Activated CD4-positive, alpha-beta T cell treated with anti-CD3 and anti-CD28 coated beads, Interleukin-2, amount 10 ng/mL, durations not matched to agents 24 days and 14 days (primary cell): ENCODE measurements at regions not wholly inside any gene's neighbourhood (a gene's known extent, or its start where the extent isn't known, plus 50 kb on each side); places are given as distances from the start of the nearest gene placed in this dataset.
"Not testable (repeated sequence)": the region's sequence is repeated elsewhere in the genome, so short reads cannot be mapped to it uniquely, and the experiment has no call there.

Experiments
- DNase-seq: peaks from one replicate; pipeline ENCODE4 v3.0.0; 2022
- H3K27ac Mint-ChIP-seq: one replicate; pipeline ENCODE4 v1.8.0; 2022; ENCODE audit warnings: mild to moderate bottlenecking, mixed read lengths
- H3K27me3 Mint-ChIP-seq: one replicate; pipeline ENCODE4 v1.8.0; 2022; ENCODE audit warnings: mixed read lengths
- H3K36me3 Mint-ChIP-seq: one replicate; pipeline ENCODE4 v1.8.0; 2022; ENCODE audit warnings: low read depth, mild to moderate bottlenecking, mixed read lengths
- H3K4me1 Mint-ChIP-seq: one replicate; pipeline ENCODE4 v1.8.0; 2021; ENCODE audit warnings: mixed read lengths
- H3K4me3 Mint-ChIP-seq: one replicate; pipeline ENCODE4 v1.8.0; 2022; ENCODE audit warnings: mild to moderate bottlenecking, moderate library complexity, mixed read lengths
- H3K9me3 Mint-ChIP-seq: one replicate; pipeline ENCODE4 v1.8.0; 2021; ENCODE audit warnings: mixed read lengths
- intact Hi-C: fragments of 100-400 bp; cut with micrococcal nuclease; formaldehyde crosslinking; loops from one replicate; pipeline ENCODE4 v1.15.1; 2023

GRCh38 chr4:85152480-85152879 lies 186.0 kb upstream of the WDFY3 start:
- H3K4me3 Mint-ChIP-seq = no peak overlapping the region
- H3K27me3 Mint-ChIP-seq = peaks cover 4% of the 10 kb centered on the region
- intact Hi-C loops = no loop called here
- H3K27ac Mint-ChIP-seq = no peak overlapping the region
- no peaks in the 10 kb centered on the region for H3K4me1 Mint-ChIP-seq
- H3K9me3 Mint-ChIP-seq = no peaks in the 10 kb centered on the region
- DNase-seq = no peak
- no peaks in the 10 kb centered on the region for H3K36me3 Mint-ChIP-seq

- Mint-ChIP-seq H3K4me3 (no peak overlapping the region), H3K27ac (no peak overlapping the region), H3K4me1 (no peaks in the 10 kb centered on the region), H3K27me3 (peaks cover 2% of the 10 kb centered on the region), H3K36me3 (no peaks in the 10 kb centered on the region), H3K9me3 (no peaks in the 10 kb centered on the region)
- intact Hi-C loops = no loop called here
- no peak for DNase-seq
Observed at GRCh38 chr4:85153221-85153620, 186.7 kb upstream of the WDFY3 start.

GRCh38 chr4:85154591-85154990 lies 188.1 kb upstream of the WDFY3 start:
- Mint-ChIP-seq H3K27me3 (no peaks in the 10 kb centered on the region), H3K4me3 (no peak overlapping the region), H3K36me3 (no peaks in the 10 kb centered on the region), H3K27ac (no peak overlapping the region), H3K4me1 (no peaks in the 10 kb centered on the region), H3K9me3 (no peaks in the 10 kb centered on the region)
- no peak for DNase-seq
- intact Hi-C loops = no loop called here

GRCh38 chr4:85165808-85166207 lies 199.3 kb upstream of the WDFY3 start:
- H3K36me3 Mint-ChIP-seq = no peaks in the 10 kb centered on the region
- intact Hi-C loops = no loop called here
- DNase-seq = no peak
- H3K9me3 Mint-ChIP-seq = no peaks in the 10 kb centered on the region
- H3K4me1 Mint-ChIP-seq = no peaks in the 10 kb centered on the region
- no peaks in the 10 kb centered on the region for H3K27me3 Mint-ChIP-seq
- no peak overlapping the region for H3K4me3 Mint-ChIP-seq
- H3K27ac Mint-ChIP-seq = no peak overlapping the region

- Mint-ChIP-seq H3K9me3 (no peaks in the 10 kb centered on the region), H3K27ac (no peak overlapping the region), H3K4me1 (no peaks in the 10 kb centered on the region), H3K27me3 (no peaks in the 10 kb centered on the region), H3K36me3 (no peaks in the 10 kb centered on the region), H3K4me3 (no peak overlapping the region)
- intact Hi-C loops = no loop called here
- no peak for DNase-seq
Observed at GRCh38 chr4:85166318-85166717, 199.8 kb upstream of the WDFY3 start.

- no peak for DNase-seq
- Mint-ChIP-seq H3K4me1 (no peaks in the 10 kb centered on the region), H3K36me3 (no peaks in the 10 kb centered on the region), H3K9me3 (no peaks in the 10 kb centered on the region), H3K27ac (no peak overlapping the region), H3K27me3 (no peaks in the 10 kb centered on the region), H3K4me3 (no peak overlapping the region)
- intact Hi-C loops = no loop called here
Observed at GRCh38 chr4:85168234-85168834, 201.8 kb upstream of the WDFY3 start.

GRCh38 chr4:85170241-85170640 lies 203.8 kb upstream of the WDFY3 start:
- intact Hi-C loops = no loop called here
- no peak overlapping the region for H3K4me3 Mint-ChIP-seq
- no peak overlapping the region for H3K27ac Mint-ChIP-seq
- no peaks in the 10 kb centered on the region for H3K27me3 Mint-ChIP-seq
- H3K9me3 Mint-ChIP-seq = no peaks in the 10 kb centered on the region
- no peak for DNase-seq
- H3K4me1 Mint-ChIP-seq = no peaks in the 10 kb centered on the region
- no peaks in the 10 kb centered on the region for H3K36me3 Mint-ChIP-seq

GRCh38 chr4:85175190-85175589 lies 208.7 kb upstream of the WDFY3 start:
- no peak overlapping the region for H3K4me3 Mint-ChIP-seq
- intact Hi-C loops = no loop called here
- no peaks in the 10 kb centered on the region for H3K27me3 Mint-ChIP-seq
- H3K9me3 Mint-ChIP-seq = no peaks in the 10 kb centered on the region
- no peak for DNase-seq
- no peak overlapping the region for H3K27ac Mint-ChIP-seq
- no peaks in the 10 kb centered on the region for H3K36me3 Mint-ChIP-seq
- H3K4me1 Mint-ChIP-seq = no peaks in the 10 kb centered on the region

- Mint-ChIP-seq H3K4me3 (no peak overlapping the region), H3K27me3 (no peaks in the 10 kb centered on the region), H3K27ac (no peak overlapping the region), H3K9me3 (no peaks in the 10 kb centered on the region), H3K4me1 (no peaks in the 10 kb centered on the region), H3K36me3 (no peaks in the 10 kb centered on the region)
- DNase-seq = no peak
- intact Hi-C loops = no loop called here
Observed at GRCh38 chr4:85177092-85177491, 210.6 kb upstream of the WDFY3 start.

- Mint-ChIP-seq H3K36me3 (no peaks in the 10 kb centered on the region), H3K9me3 (no peaks in the 10 kb centered on the region), H3K4me3 (no peak overlapping the region), H3K27me3 (no peaks in the 10 kb centered on the region), H3K4me1 (no peaks in the 10 kb centered on the region), H3K27ac (no peak overlapping the region)
- intact Hi-C loops = no loop called here
- DNase-seq = no peak
Observed at GRCh38 chr4:85177679-85178078, 211.2 kb upstream of the WDFY3 start.

GRCh38 chr4:85180533-85180932 lies 214.0 kb upstream of the WDFY3 start:
- intact Hi-C loops = no loop called here
- DNase-seq = no peak
- no peaks in the 10 kb centered on the region for H3K4me1 Mint-ChIP-seq
- no peaks in the 10 kb centered on the region for H3K36me3 Mint-ChIP-seq
- H3K4me3 Mint-ChIP-seq = no peak overlapping the region
- no peaks in the 10 kb centered on the region for H3K9me3 Mint-ChIP-seq
- H3K27me3 Mint-ChIP-seq = no peaks in the 10 kb centered on the region
- no peak overlapping the region for H3K27ac Mint-ChIP-seq

- Mint-ChIP-seq H3K36me3 (no peaks in the 10 kb centered on the region), H3K27ac (no peak overlapping the region), H3K9me3 (no peaks in the 10 kb centered on the region), H3K27me3 (no peaks in the 10 kb centered on the region), H3K4me3 (no peak overlapping the region), H3K4me1 (no peaks in the 10 kb centered on the region)
- DNase-seq = no peak
- intact Hi-C loops = no loop called here
Observed at GRCh38 chr4:85187106-85187505, 220.6 kb upstream of the WDFY3 start.

GRCh38 chr4:85196015-85196414 lies 229.5 kb upstream of the WDFY3 start:
- DNase-seq, H3K36me3 Mint-ChIP-seq, H3K9me3 Mint-ChIP-seq, H3K4me1 Mint-ChIP-seq, H3K27me3 Mint-ChIP-seq, intact Hi-C loops, H3K27ac Mint-ChIP-seq, H3K4me3 Mint-ChIP-seq: not testable (repeated sequence)

GRCh38 chr4:85200106-85200505 lies 233.6 kb upstream of the WDFY3 start:
- no peaks in the 10 kb centered on the region for H3K4me1 Mint-ChIP-seq
- DNase-seq = no peak
- peaks cover 3% of the 10 kb centered on the region for H3K9me3 Mint-ChIP-seq
- intact Hi-C loops = no loop called here
- H3K27me3 Mint-ChIP-seq = no peaks in the 10 kb centered on the region
- no peak overlapping the region for H3K4me3 Mint-ChIP-seq
- no peak overlapping the region for H3K27ac Mint-ChIP-seq
- H3K36me3 Mint-ChIP-seq = no peaks in the 10 kb centered on the region

- DNase-seq = no peak
- Mint-ChIP-seq H3K27me3 (no peaks in the 10 kb centered on the region), H3K36me3 (no peaks in the 10 kb centered on the region), H3K4me3 (no peak overlapping the region), H3K27ac (no peak overlapping the region), H3K9me3 (peaks cover 3% of the 10 kb centered on the region), H3K4me1 (no peaks in the 10 kb centered on the region)
- intact Hi-C loops = no loop called here
Observed at GRCh38 chr4:85209161-85209560, 242.7 kb upstream of the WDFY3 start.
